Hepatocyte (in vitro differentiated cells): ENCODE measurements at regions not wholly inside any gene's neighbourhood (a gene's known extent, or its start where the extent isn't known, plus 50 kb on each side); places are given as distances from the start of the nearest gene placed in this dataset.

Experiments used
- CTCF ChIP-seq: fragments of 200-600 bp; sonication (generic); IDR thresholded peaks from 2 replicates; pipeline ENCODE4 v1.5.1; 2016; ENCODE audit warnings: antibody characterized with exemption, mild to moderate bottlenecking; ENCODE audit not compliant: poor library complexity
- EZH2 ChIP-seq: fragments of 200-600 bp; sonication (generic); IDR thresholded peaks from 2 replicates; pipeline ENCODE4 v1.6.1; 2016; ENCODE audit warnings: antibody characterized with exemption, mild to moderate bottlenecking, borderline replicate concordance
- EZH2phosphoT487 ChIP-seq: fragments of 200-600 bp; sonication (generic); IDR thresholded peaks from one replicate; pipeline ENCODE4 v1.6.1; 2018; ENCODE audit warnings: antibody characterized with exemption, mild to moderate bottlenecking, low read depth, moderate library complexity; ENCODE audit not compliant: unreplicated experiment, severe bottlenecking

GRCh38 chr10:22071332-22071731 is 67.8 kb upstream of the DNAJC1 start:
- TF ChIP-seq CTCF, result no peak
- TF ChIP-seq EZH2phosphoT487, result no peak
- TF ChIP-seq EZH2, result no peak
